DOHH2 (cell line): ENCODE measurements at regions not wholly inside any gene's neighbourhood (a gene's known extent, or its start where the extent isn't known, plus 50 kb on each side); places are given as distances from the start of the nearest gene placed in this dataset.

Source experiments
- H3F3A ChIP-seq: fragments of 200-600 bp; sonication (generic), shearing (Covaris generic); 2 replicates; pipeline ENCODE4 v1.6.0; 2016; ENCODE audit warnings: antibody characterized with exemption, mild to moderate bottlenecking; ENCODE audit not compliant: control insufficient read depth, insufficient read depth
- H3K27ac ChIP-seq: fragments of 200-600 bp; sonication (generic); 2 replicates; pipeline ENCODE4 v1.5.1; 2014; ENCODE audit warnings: low read depth, mild to moderate bottlenecking, low read length, moderate library complexity
- H3K27me3 ChIP-seq: fragments of 200-600 bp; sonication (generic); 2 replicates; pipeline ENCODE4 v1.6.1; 2014; ENCODE audit warnings: mild to moderate bottlenecking, low read length, mixed read lengths; ENCODE audit not compliant: control insufficient read depth
- H3K36me3 ChIP-seq: fragments of 200-600 bp; sonication (generic); 2 replicates; pipeline ENCODE4 v1.6.1; 2014; ENCODE audit warnings: mild to moderate bottlenecking, low read length, moderate library complexity, mixed read lengths; ENCODE audit not compliant: control insufficient read depth
- H3K4me1 ChIP-seq: fragments of 200-600 bp; sonication (generic); 2 replicates; pipeline ENCODE4 v1.6.1; 2014; ENCODE audit warnings: mild to moderate bottlenecking, low read length, mixed read lengths; ENCODE audit not compliant: control insufficient read depth
- H3K4me2 ChIP-seq: fragments of 200-600 bp; sonication (generic); 2 replicates; pipeline ENCODE4 v1.6.0; 2014; ENCODE audit warnings: mild to moderate bottlenecking, low read length, moderate library complexity
- H3K4me3 ChIP-seq: fragments of 200-600 bp; sonication (generic); 2 replicates; pipeline ENCODE4 v1.5.1; 2014; ENCODE audit warnings: mild to moderate bottlenecking, low read length, mixed read lengths
- H3K79me2 ChIP-seq: fragments of 200-600 bp; sonication (generic); 2 replicates; pipeline ENCODE4 v1.6.1; 2014; ENCODE audit warnings: mild to moderate bottlenecking, low read length, mixed read lengths; ENCODE audit not compliant: control insufficient read depth
- H3K9me2 ChIP-seq: fragments of 200-600 bp; sonication (generic); replicated peaks from 2 replicates; pipeline ENCODE4 v1.6.1; 2014; ENCODE audit warnings: mild to moderate bottlenecking, low read length, mixed read lengths; ENCODE audit not compliant: control insufficient read depth
- H3K9me3 ChIP-seq: fragments of 200-600 bp; sonication (generic); 2 replicates; pipeline ENCODE4 v1.6.1; 2014; ENCODE audit warnings: antibody characterized with exemption, low read length, mixed read lengths; ENCODE audit not compliant: control insufficient read depth, insufficient read depth
- H4K20me1 ChIP-seq: fragments of 200-600 bp; sonication (generic); 2 replicates; pipeline ENCODE4 v1.6.0; 2014; ENCODE audit warnings: low read depth, mild to moderate bottlenecking, antibody characterized with exemption, low read length, moderate library complexity; ENCODE audit not compliant: control insufficient read depth, insufficient read depth
- EZH2phosphoT487 ChIP-seq: fragments of 200-600 bp; sonication (generic); IDR thresholded peaks from 2 replicates; pipeline ENCODE4 v1.6.1; 2017; ENCODE audit warnings: borderline replicate concordance, mild to moderate bottlenecking, antibody characterized with exemption, low read length, moderate library complexity, mixed read lengths
- TF ChIP-seq, protein P1 (sequence below): fragments of 200-600 bp; sonication (generic); IDR thresholded peaks from one replicate; pipeline ENCODE4 v1.5.1; 2014; ENCODE audit warnings: antibody characterized with exemption, mild to moderate bottlenecking, low read depth, low read length; ENCODE audit not compliant: poor library complexity, severe bottlenecking

DNA sequence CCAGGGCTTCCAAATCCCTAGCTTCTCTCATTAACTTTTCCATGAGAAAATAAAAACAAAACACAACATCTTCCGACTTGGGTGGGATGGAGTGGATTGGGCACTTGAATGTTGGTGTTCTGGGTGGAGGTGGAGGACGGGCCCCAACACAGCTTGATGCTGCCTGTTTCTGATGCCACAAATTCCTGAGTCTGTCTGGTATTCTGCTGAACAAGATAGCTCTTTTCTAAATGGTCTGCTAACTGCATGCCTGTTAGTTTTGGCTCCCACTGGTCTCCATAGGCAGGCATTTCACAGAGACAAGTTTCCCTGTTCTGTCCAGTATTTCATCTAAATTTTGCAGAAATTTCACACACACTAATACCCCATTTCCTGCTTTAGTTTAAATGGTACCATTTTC lies 160.9 kb upstream of the FZD8 start:
- H3K36me3 ChIP-seq: no peaks in the 10 kb centered on the region
- no peak overlapping the region for H3K27ac ChIP-seq
- TF ChIP-seq, protein P1, sequence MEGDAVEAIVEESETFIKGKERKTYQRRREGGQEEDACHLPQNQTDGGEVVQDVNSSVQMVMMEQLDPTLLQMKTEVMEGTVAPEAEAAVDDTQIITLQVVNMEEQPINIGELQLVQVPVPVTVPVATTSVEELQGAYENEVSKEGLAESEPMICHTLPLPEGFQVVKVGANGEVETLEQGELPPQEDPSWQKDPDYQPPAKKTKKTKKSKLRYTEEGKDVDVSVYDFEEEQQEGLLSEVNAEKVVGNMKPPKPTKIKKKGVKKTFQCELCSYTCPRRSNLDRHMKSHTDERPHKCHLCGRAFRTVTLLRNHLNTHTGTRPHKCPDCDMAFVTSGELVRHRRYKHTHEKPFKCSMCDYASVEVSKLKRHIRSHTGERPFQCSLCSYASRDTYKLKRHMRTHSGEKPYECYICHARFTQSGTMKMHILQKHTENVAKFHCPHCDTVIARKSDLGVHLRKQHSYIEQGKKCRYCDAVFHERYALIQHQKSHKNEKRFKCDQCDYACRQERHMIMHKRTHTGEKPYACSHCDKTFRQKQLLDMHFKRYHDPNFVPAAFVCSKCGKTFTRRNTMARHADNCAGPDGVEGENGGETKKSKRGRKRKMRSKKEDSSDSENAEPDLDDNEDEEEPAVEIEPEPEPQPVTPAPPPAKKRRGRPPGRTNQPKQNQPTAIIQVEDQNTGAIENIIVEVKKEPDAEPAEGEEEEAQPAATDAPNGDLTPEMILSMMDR: no peak
- TF ChIP-seq EZH2phosphoT487: no peak
- no peaks in the 10 kb centered on the region for H4K20me1 ChIP-seq
- H3K4me3 ChIP-seq: no peak overlapping the region
- H3K4me2 ChIP-seq: no peak overlapping the region
- no peaks in the 10 kb centered on the region for H3K4me1 ChIP-seq
- no peaks in the 10 kb centered on the region for H3F3A ChIP-seq
- H3K27me3 ChIP-seq: no peaks in the 10 kb centered on the region
- no peaks in the 10 kb centered on the region for H3K9me2 ChIP-seq
- no peaks in the 10 kb centered on the region for H3K79me2 ChIP-seq
- no peaks in the 10 kb centered on the region for H3K9me3 ChIP-seq

DNA sequence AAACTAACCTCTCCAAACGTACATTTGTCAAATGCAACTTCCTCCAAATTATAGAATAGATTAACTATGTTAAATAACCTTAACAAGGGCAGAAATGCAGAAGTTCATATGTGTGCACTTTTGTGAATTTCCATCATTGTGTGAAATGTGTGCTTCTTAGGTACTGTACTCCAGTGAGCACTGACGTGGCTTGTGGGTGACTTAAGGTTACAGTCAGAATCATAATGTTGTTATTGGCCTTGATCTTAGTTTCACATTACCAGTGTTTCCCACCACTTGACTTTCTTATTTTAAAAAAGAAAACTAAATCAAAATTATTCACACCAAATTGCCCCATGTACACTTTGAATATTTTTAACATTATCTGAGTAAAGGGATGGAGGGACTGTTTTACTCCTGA lies 155.1 kb upstream of the FZD8 start:
- Histone ChIP-seq H3K27me3 (no peaks in the 10 kb centered on the region), H3K36me3 (no peaks in the 10 kb centered on the region), H3K9me3 (no peaks in the 10 kb centered on the region), H3K27ac (no peak overlapping the region), H3K9me2 (no peaks in the 10 kb centered on the region), H3K79me2 (no peaks in the 10 kb centered on the region), H4K20me1 (no peaks in the 10 kb centered on the region), H3K4me1 (no peaks in the 10 kb centered on the region), H3K4me3 (no peak overlapping the region), H3K4me2 (no peak overlapping the region), H3F3A (no peaks in the 10 kb centered on the region)
- no peak for TF ChIP-seq EZH2phosphoT487
- TF ChIP-seq, protein P1: no peak

DNA sequence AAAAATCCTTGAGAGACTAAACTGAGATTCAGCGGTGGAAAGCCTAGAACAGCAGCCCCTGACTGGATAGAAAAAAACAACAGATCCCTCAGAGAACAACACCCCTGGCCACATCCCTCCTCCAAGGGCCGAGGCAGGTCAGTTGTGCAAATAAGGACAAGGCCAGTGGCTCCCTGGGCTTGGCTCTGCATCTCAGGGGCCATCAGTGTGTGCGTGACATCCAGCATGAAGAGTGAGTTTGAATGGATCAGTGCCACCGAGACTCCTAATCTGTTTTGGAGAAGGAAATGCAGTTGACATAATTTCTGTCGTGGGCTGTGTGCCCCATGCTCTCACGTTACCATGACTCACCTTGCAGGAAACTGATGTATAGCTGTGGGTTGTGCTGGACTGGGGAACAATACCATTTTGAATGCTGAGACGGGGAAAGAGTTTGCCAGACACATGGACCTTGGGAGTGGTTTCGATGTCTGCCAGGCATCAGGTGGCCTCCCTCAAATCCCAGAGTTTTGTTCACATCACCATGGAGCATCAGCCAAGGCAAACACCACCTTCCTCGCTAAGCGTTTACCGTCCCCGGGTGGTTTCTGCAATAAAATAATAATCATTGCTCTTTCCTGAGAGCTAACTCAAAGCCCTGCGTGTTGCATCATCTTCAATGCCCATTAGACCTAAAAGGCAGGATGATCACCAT lies 153.2 kb upstream of the FZD8 start:
- H3K9me2 ChIP-seq: no peaks in the 10 kb centered on the region
- H4K20me1 ChIP-seq: no peaks in the 10 kb centered on the region
- no peaks in the 10 kb centered on the region for H3K4me1 ChIP-seq
- H3K9me3 ChIP-seq: no peaks in the 10 kb centered on the region
- no peak overlapping the region for H3K27ac ChIP-seq
- no peaks in the 10 kb centered on the region for H3K36me3 ChIP-seq
- H3K4me2 ChIP-seq: no peak overlapping the region
- no peaks in the 10 kb centered on the region for H3K79me2 ChIP-seq
- no peak overlapping the region for H3K4me3 ChIP-seq
- no peaks in the 10 kb centered on the region for H3F3A ChIP-seq
- TF ChIP-seq, protein P1: no peak
- TF ChIP-seq EZH2phosphoT487: no peak
- H3K27me3 ChIP-seq: no peaks in the 10 kb centered on the region
